Muscle layer of colon (tissue), 2 donors: ENCODE measurements at regions not wholly inside any gene's neighbourhood (a gene's known extent, or its start where the extent isn't known, plus 50 kb on each side); places are given as distances from the start of the nearest gene placed in this dataset.

Experiments
- H3K27ac ChIP-seq: one replicate; pipeline ENCODE4 v1.7.0; 2013; ENCODE audit warnings: low read depth, mild to moderate bottlenecking, low read length, moderate library complexity
- H3K27me3 ChIP-seq, 2 donors: one replicate each; pipeline ENCODE4 v1.7.0; 2013; ENCODE audit warnings: low read length in 2 of 2, mild to moderate bottlenecking in 2 of 2; ENCODE audit not compliant: insufficient read depth in 2 of 2, control insufficient read depth in 1 of 2
- H3K36me3 ChIP-seq: one replicate; pipeline ENCODE4 v1.7.0; 2013; ENCODE audit warnings: mild to moderate bottlenecking, low read length; ENCODE audit not compliant: insufficient read depth
- H3K4me1 ChIP-seq: one replicate; pipeline ENCODE4 v1.7.0; 2013; ENCODE audit warnings: mild to moderate bottlenecking, low read length; ENCODE audit not compliant: insufficient read depth
- H3K4me3 ChIP-seq, 2 donors: one replicate each; pipeline ENCODE4 v1.7.0; 2013; ENCODE audit warnings: low read length in 2 of 2, low read depth in 1 of 2, mild to moderate bottlenecking in 1 of 2, moderate library complexity in 1 of 2
- H3K9ac ChIP-seq: one replicate; pipeline ENCODE4 v1.7.0; 2013; ENCODE audit warnings: low read length
- H3K9me3 ChIP-seq: one replicate; pipeline ENCODE4 v1.7.0; 2013; ENCODE audit warnings: mild to moderate bottlenecking, low read length
- donor health status: abdominal sarcoma.
- donor health status: Adenocarcinoma of cecum.

DNA sequence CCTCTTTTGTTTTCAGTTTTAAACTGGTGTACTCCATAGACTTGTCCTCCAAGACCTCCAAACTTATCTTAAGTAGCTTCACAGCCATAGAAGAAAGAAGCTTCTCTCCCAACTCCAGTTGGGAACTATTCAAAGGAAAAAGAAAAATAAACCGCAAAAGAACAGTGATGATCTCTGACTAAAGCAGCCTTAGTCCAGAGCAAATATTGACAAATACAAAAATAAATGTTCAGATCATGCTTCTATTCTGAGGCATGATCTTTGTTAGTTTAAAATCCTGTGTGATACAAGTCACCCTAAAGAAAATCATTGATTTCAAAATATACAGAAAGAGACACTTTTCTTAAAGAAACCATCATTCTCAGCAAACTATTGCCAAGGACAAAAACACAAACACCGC is 373.0 kb upstream of the SMIM30 start:
- H3K9me3 ChIP-seq, result no peaks in the 10 kb centered on the region
- no peaks in the 10 kb centered on the region for H3K4me1 ChIP-seq
- no peak overlapping the region for H3K9ac ChIP-seq
- no peak overlapping the region for H3K27ac ChIP-seq
- H3K36me3 ChIP-seq, result no peaks in the 10 kb centered on the region
- no peaks in the 10 kb centered on the region for H3K27me3 ChIP-seq
- no peak overlapping the region for H3K4me3 ChIP-seq

DNA sequence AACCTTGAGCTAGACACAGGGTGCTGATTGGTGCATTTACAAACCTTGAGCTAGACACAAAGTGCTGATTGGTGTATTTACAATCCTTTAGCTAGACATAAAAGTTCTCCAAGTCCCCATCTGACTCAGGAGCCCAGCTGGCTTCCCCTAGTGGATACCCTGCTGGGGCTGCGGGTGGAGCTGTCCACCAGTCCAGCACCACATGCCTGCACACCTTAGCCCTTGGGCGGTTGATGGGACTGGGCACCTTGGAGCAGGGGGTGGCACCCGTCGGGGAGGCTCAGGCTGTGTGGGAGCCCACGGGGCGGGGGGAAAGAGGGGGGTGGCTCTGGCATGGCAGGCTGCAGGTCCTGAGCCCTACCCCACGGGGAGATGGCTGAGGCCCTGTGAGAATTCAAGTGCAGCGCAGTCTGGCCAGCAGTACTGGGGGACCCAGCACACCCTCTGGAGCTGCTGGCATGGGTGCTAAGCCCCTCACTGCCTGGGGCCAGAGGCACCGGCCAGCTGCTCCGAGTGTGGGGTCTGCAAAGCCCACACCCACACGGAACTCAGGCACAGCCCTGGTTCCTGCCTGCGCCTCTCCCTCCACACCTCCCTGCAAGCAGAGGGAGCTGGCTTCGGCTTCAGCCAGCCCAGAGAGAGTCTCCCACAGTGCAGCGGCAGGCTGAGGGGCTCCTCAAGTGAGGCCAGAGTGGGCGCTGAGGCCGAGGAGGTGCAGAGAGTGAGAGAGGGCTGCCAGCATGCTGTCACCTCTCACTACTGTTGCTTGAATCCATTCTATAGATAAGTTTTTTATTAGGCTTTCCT is 369.8 kb upstream of the SMIM30 start:
- Histone ChIP-seq H3K4me1 (no peaks in the 10 kb centered on the region), H3K36me3 (no peaks in the 10 kb centered on the region), H3K9ac (no peak overlapping the region), H3K27ac (no peak overlapping the region), H3K9me3 (no peaks in the 10 kb centered on the region), H3K4me3 (no peak overlapping the region), H3K27me3 (no peaks in the 10 kb centered on the region)

DNA sequence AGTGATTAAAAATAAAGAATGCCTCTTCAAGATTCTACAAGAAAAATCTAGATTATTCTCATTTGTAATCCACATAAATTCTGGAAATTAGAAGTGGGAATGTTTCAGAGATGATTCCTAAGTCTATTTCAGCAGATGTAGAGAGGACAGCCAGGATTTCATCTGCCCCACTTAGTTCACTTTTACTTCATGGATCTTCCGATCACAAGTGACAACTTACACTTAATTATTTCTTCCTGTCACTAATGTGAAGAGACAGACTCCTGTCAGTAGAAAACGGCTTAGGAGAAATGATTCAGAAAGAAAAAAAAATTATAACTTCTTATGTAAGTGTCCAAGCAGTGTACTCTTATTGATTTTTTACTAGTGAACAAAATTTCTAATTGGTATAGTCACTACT is 368.2 kb upstream of the SMIM30 start:
- Histone ChIP-seq H3K9ac (no peak overlapping the region), H3K9me3 (no peaks in the 10 kb centered on the region), H3K27me3 (no peaks in the 10 kb centered on the region), H3K36me3 (no peaks in the 10 kb centered on the region), H3K4me1 (no peaks in the 10 kb centered on the region), H3K27ac (no peak overlapping the region), H3K4me3 (no peak overlapping the region)

GRCh38 chr7:113483657-113484056 is 365.3 kb upstream of the SMIM30 start:
- Histone ChIP-seq H3K27me3 (no peaks in the 10 kb centered on the region), H3K36me3 (no peaks in the 10 kb centered on the region), H3K9me3 (no peaks in the 10 kb centered on the region), H3K9ac (no peak overlapping the region), H3K4me3 (no peak overlapping the region), H3K27ac (no peak overlapping the region), H3K4me1 (no peaks in the 10 kb centered on the region)

DNA sequence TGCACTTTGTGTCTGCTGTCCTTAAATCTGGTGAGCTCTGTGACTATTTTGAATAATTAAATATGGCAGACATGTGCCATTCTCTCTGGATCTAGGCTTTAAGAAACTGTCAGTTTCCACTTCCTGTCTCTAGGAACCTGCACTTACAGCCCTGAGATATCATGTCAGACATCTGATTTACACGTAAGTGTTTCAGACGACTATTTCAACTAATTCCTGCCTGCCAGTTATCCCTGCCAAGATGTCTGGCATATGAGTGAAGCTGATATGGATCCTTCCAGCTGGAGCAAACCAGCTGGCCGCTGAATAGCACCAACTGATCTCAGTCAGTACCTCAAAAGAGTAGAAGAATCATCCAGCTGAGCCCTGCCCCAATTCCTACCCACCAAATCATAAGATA is 362.2 kb upstream of the SMIM30 start:
- H3K4me3 ChIP-seq, result no peak overlapping the region
- no peaks in the 10 kb centered on the region for H3K4me1 ChIP-seq
- H3K27me3 ChIP-seq, result no peaks in the 10 kb centered on the region
- no peaks in the 10 kb centered on the region for H3K36me3 ChIP-seq
- H3K27ac ChIP-seq, result no peak overlapping the region
- H3K9ac ChIP-seq, result no peak overlapping the region
- H3K9me3 ChIP-seq, result no peaks in the 10 kb centered on the region

DNA sequence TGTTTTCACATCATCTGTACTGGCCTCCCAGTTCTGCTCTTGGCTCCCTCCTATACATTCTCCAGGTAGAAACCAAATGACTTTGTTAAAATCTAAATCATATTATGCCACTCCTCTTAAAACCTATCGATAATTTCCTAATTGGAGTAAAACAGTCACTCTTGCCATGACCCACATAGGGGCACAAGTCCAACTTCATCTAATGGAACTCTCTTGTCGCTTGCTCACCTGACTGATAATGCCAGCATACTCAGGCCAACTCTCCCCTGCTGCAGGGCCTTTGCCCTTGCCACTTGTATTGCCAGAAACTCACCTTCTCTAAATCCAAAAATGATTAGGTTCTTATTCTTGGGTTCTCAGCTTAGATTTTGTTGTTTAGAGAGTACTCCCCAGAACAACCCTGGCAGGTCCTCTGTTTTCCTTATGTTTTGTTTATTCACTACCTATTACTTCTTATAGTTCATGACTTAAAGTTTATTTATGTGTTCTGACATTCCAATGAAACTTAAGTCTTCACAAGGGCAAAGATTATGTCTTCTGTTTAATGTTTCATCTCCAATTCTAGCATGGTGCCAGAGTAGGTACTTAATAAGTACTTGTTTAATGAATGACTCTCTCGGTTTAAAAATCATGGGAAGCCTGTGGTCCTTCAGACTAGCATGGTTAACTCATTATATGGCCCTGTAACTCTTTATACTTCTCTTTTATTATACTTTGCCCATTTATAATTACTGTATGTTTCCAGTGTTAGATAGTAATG is 345.9 kb upstream of the SMIM30 start:
- no peaks in the 10 kb centered on the region for H3K9me3 ChIP-seq

GRCh38 chr7:113460067-113460466 is 341.7 kb upstream of the SMIM30 start:
- Histone ChIP-seq H3K4me1 (peaks cover 4% of the 10 kb centered on the region), H3K9ac (no peak overlapping the region), H3K9me3 (no peaks in the 10 kb centered on the region), H3K4me3 (no peak overlapping the region), H3K27me3 (no peaks in the 10 kb centered on the region), H3K36me3 (no peaks in the 10 kb centered on the region), H3K27ac (no peak overlapping the region)

More for the DNA sequence above, 345.9 kb upstream of the SMIM30 start:
- Histone ChIP-seq H3K4me1 (no peaks in the 10 kb centered on the region), H3K36me3 (no peaks in the 10 kb centered on the region), H3K4me3 (no peak overlapping the region), H3K27me3 (no peaks in the 10 kb centered on the region), H3K27ac (no peak overlapping the region), H3K9ac (no peak overlapping the region)

DNA sequence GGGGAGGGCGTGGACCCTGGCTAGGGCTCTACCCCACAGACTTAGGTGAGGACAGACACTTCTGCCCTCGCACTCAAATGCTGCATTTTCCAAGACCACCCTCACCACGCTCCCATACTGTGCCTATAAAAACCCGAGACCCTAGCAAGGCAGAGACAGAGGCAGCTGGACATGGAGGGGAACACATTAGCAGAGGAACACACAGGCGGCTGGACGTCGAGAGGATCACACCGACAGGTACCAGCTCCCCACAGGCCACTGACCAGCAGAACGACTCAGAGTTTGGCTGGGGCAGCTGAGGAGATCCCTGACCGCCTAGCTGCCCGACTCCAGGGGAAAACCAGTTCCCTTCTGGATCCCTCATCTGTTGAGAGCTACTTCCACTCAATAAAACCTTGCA is 338.2 kb upstream of the SMIM30 start:
- Histone ChIP-seq H3K27ac (no peak overlapping the region), H3K4me3 (no peak overlapping the region), H3K4me1 (peaks cover 7% of the 10 kb centered on the region)

GRCh38 chr7:113454597-113455169 is 336.3 kb upstream of the SMIM30 start:
- no peaks in the 10 kb centered on the region for H3K9me3 ChIP-seq
- H3K36me3 ChIP-seq, result no peaks in the 10 kb centered on the region
- no peak overlapping the region for H3K9ac ChIP-seq
- H3K27me3 ChIP-seq, result no peaks in the 10 kb centered on the region
- no peak overlapping the region for H3K27ac ChIP-seq
- peaks cover 7% of the 10 kb centered on the region for H3K4me1 ChIP-seq
- no peak overlapping the region for H3K4me3 ChIP-seq

More for the DNA sequence above, 338.2 kb upstream of the SMIM30 start:
- no peaks in the 10 kb centered on the region for H3K36me3 ChIP-seq
- H3K9ac ChIP-seq, result no peak overlapping the region
- H3K9me3 ChIP-seq, result no peaks in the 10 kb centered on the region
- H3K27me3 ChIP-seq, result no peaks in the 10 kb centered on the region

- H3K27ac ChIP-seq, result no peak overlapping the region
- no peak overlapping the region for H3K4me3 ChIP-seq
- H3K4me1 ChIP-seq, result peaks cover 7% of the 10 kb centered on the region
- no peaks in the 10 kb centered on the region for H3K27me3 ChIP-seq
- no peak overlapping the region for H3K9ac ChIP-seq
- H3K9me3 ChIP-seq, result no peaks in the 10 kb centered on the region
- no peaks in the 10 kb centered on the region for H3K36me3 ChIP-seq
Measured at GRCh38 chr7:113452245-113452644, 333.9 kb upstream of the SMIM30 start.

DNA sequence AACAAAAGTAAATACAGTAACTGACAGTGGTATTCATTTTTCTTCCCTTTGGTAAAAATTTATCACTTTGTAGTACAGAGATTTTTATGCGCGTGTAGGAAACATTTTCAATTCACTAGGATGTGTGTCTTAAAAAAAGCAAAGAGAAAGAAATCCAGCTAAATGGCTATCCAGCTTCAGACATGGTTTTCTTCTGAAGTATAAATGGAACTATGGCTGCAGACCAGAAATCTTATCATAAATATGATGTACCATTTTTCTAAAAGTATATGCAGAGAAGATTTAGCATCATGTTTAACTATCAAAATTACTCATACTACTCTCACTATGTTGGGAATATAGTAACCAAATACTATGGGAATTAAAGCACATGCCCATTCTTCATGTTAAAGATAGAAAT is 328.4 kb upstream of the SMIM30 start:
- Histone ChIP-seq H3K4me3 (no peak overlapping the region), H3K4me1 (peaks cover 5% of the 10 kb centered on the region), H3K27ac (no peak overlapping the region)

More for the DNA sequence above, 328.4 kb upstream of the SMIM30 start:
- Histone ChIP-seq H3K9me3 (no peaks in the 10 kb centered on the region), H3K27me3 (no peaks in the 10 kb centered on the region), H3K9ac (no peak overlapping the region), H3K36me3 (no peaks in the 10 kb centered on the region)
